ENCODE measurements at regions not wholly inside any gene's neighbourhood (a gene's known extent, or its start where the extent isn't known, plus 50 kb on each side); places are given as distances from the start of the nearest gene placed in this dataset.

DNA sequence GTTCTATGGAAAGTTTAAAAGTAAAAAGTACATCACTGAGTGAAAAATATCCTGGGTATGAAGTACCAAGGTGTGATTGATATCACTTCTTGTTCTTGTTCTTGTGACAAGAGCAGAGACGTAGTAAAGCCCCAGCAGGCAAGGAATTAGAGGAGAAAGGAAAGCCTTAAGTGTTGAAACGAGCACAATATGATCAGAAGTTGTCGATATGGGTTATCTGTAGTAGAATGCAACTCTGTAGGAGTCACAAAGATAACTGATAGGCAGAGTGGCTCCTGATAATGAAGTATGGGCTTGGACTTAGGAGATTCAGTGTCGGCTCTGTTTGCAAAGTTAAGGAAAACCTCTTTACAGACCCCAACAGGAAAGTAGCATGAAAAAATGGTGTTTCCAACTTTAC, 1179.1 kb downstream of the DTWD2 start:
- Histone ChIP-seq H3K4me3 (ENCODE audit: low read length) (no peak overlapping the region), H3K4me1 (ENCODE audit: control insufficient read depth, low read length) (no peaks in the 10 kb centered on the region), H4K20me1 (ENCODE audit: control insufficient read depth, insufficient read depth, low read depth, low read length) (no peaks in the 10 kb centered on the region), H3K27me3 (ENCODE audit: control insufficient read depth, low read length) (no peaks in the 10 kb centered on the region), H3K36me3 (ENCODE audit: control insufficient read depth, low read length) (no peaks in the 10 kb centered on the region), H3K9me3 (ENCODE audit: control insufficient read depth, insufficient read depth, low read length) (no peaks in the 10 kb centered on the region), H3K4me2 (ENCODE audit: low read length) (no peak overlapping the region), H3K9me2 (replicated peaks; ENCODE audit: control insufficient read depth, low read length) (no peaks in the 10 kb centered on the region), H3F3A (ENCODE audit: control insufficient read depth, insufficient read depth) (no peaks in the 10 kb centered on the region), H3K27ac (ENCODE audit: low read depth, low read length) (no peak overlapping the region), H3K79me2 (ENCODE audit: control insufficient read depth, low read length) (no peaks in the 10 kb centered on the region)
- TF ChIP-seq, protein P1, sequence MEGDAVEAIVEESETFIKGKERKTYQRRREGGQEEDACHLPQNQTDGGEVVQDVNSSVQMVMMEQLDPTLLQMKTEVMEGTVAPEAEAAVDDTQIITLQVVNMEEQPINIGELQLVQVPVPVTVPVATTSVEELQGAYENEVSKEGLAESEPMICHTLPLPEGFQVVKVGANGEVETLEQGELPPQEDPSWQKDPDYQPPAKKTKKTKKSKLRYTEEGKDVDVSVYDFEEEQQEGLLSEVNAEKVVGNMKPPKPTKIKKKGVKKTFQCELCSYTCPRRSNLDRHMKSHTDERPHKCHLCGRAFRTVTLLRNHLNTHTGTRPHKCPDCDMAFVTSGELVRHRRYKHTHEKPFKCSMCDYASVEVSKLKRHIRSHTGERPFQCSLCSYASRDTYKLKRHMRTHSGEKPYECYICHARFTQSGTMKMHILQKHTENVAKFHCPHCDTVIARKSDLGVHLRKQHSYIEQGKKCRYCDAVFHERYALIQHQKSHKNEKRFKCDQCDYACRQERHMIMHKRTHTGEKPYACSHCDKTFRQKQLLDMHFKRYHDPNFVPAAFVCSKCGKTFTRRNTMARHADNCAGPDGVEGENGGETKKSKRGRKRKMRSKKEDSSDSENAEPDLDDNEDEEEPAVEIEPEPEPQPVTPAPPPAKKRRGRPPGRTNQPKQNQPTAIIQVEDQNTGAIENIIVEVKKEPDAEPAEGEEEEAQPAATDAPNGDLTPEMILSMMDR (IDR thresholded peaks at IDR 0.05; ENCODE audit: low read depth, low read length, poor library complexity, severe bottlenecking) = no peak
- no peak for TF ChIP-seq EZH2phosphoT487 (IDR thresholded peaks at IDR 0.05; ENCODE audit: borderline replicate concordance, low read length)

DNA sequence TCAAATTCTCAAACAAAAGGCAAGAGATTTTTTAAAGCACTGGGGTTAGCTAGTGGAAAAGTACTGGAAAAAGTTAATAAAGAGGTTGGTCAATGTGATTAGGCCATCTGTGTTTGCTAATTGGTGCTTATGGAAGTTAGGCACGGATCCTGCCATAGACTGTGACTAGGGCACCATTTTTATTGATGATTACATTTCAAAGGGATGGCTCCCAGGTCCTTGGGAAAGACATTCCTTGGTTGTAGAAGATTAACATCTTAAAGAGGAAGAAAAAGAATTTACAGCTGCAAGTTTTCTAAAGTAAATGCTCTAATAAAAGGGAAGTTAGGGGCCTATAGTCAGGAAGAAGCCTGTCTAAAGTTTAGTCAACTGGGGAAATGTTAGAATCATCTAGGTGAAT, 1183.3 kb downstream of the DTWD2 start:
- H3K9me3 ChIP-seq (ENCODE audit: control insufficient read depth, insufficient read depth, low read length) = no peaks in the 10 kb centered on the region
- H3K79me2 ChIP-seq (ENCODE audit: control insufficient read depth, low read length) = no peaks in the 10 kb centered on the region
- H4K20me1 ChIP-seq (ENCODE audit: control insufficient read depth, insufficient read depth, low read depth, low read length) = no peaks in the 10 kb centered on the region
- TF ChIP-seq, protein P1 (IDR thresholded peaks at IDR 0.05; ENCODE audit: low read depth, low read length, poor library complexity, severe bottlenecking) = no peak
- TF ChIP-seq EZH2phosphoT487 (IDR thresholded peaks at IDR 0.05; ENCODE audit: borderline replicate concordance, low read length) = no peak
- no peaks in the 10 kb centered on the region for H3F3A ChIP-seq (ENCODE audit: control insufficient read depth, insufficient read depth)
- H3K4me3 ChIP-seq (ENCODE audit: low read length) = no peak overlapping the region
- H3K4me1 ChIP-seq (ENCODE audit: control insufficient read depth, low read length) = no peaks in the 10 kb centered on the region
- H3K36me3 ChIP-seq (ENCODE audit: control insufficient read depth, low read length) = no peaks in the 10 kb centered on the region
- no peaks in the 10 kb centered on the region; the same call in 1 of the 2 replicates for H3K9me2 ChIP-seq (replicated peaks; ENCODE audit: control insufficient read depth, low read length)
- no peaks in the 10 kb centered on the region for H3K27me3 ChIP-seq (ENCODE audit: control insufficient read depth, low read length)
- no peak overlapping the region for H3K4me2 ChIP-seq (ENCODE audit: low read length)
- H3K27ac ChIP-seq (ENCODE audit: low read depth, low read length) = no peak overlapping the region

DNA sequence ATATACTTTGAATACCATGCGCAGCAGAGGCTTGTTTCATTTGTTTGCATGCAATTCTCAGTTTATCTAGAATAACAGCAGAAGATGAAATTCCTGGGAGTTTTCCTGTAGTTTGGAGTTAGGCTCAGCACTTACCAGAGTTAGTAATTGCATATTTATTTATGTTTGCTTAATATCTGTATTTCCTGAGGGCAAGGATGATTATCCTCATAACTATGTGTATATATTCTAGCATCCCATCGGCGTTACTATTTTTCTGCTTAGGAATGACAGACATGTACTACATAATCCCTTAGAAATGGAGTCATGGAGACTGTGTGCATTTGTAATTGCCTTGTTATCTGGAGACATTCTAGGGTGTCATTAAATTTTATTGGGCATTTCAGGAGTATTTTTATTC, 1184.8 kb downstream of the DTWD2 start:
- TF ChIP-seq, protein P1 (IDR thresholded peaks at IDR 0.05; ENCODE audit: low read depth, low read length, poor library complexity, severe bottlenecking) = no peak
- no peak for TF ChIP-seq EZH2phosphoT487 (IDR thresholded peaks at IDR 0.05; ENCODE audit: borderline replicate concordance, low read length)
- Histone ChIP-seq H3K4me2 (ENCODE audit: low read length) (no peak overlapping the region), H3K9me3 (ENCODE audit: control insufficient read depth, insufficient read depth, low read length) (no peaks in the 10 kb centered on the region), H3K36me3 (ENCODE audit: control insufficient read depth, low read length) (no peaks in the 10 kb centered on the region), H3K4me1 (ENCODE audit: control insufficient read depth, low read length) (no peaks in the 10 kb centered on the region), H3K79me2 (ENCODE audit: control insufficient read depth, low read length) (no peaks in the 10 kb centered on the region), H3K27me3 (ENCODE audit: control insufficient read depth, low read length) (no peaks in the 10 kb centered on the region), H4K20me1 (ENCODE audit: control insufficient read depth, insufficient read depth, low read depth, low read length) (no peaks in the 10 kb centered on the region), H3F3A (ENCODE audit: control insufficient read depth, insufficient read depth) (no peaks in the 10 kb centered on the region), H3K27ac (ENCODE audit: low read depth, low read length) (no peak overlapping the region), H3K4me3 (ENCODE audit: low read length) (no peak overlapping the region), H3K9me2 (replicated peaks; ENCODE audit: control insufficient read depth, low read length) (no peaks in the 10 kb centered on the region; the same call in 1 of the 2 replicates)

DNA sequence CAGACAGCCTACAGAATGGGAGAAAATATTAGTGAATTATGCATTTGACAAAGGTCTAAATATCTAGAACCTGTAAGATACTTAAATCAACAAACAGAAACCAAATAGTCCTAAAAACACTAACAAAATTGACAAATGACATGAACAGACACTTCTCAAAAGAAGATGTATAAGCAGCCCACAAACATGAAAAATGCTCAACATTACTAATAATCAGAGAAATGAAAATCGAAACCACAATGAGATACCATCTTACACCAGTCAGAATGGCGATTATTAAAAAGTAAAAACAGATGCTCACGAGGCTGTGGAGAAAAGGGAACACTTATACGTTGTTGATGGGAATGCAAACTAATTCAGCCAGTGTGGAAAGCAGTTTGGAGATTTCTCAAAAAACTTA, 1186.8 kb downstream of the DTWD2 start:
- H3K36me3 ChIP-seq (ENCODE audit: control insufficient read depth, low read length) = no peaks in the 10 kb centered on the region
- H3K9me3 ChIP-seq (ENCODE audit: control insufficient read depth, insufficient read depth, low read length) = no peaks in the 10 kb centered on the region
- no peaks in the 10 kb centered on the region for H3F3A ChIP-seq (ENCODE audit: control insufficient read depth, insufficient read depth)
- H3K4me1 ChIP-seq (ENCODE audit: control insufficient read depth, low read length) = no peaks in the 10 kb centered on the region
- no peak overlapping the region for H3K4me2 ChIP-seq (ENCODE audit: low read length)
- no peak for TF ChIP-seq EZH2phosphoT487 (IDR thresholded peaks at IDR 0.05; ENCODE audit: borderline replicate concordance, low read length)
- TF ChIP-seq, protein P1 (IDR thresholded peaks at IDR 0.05; ENCODE audit: low read depth, low read length, poor library complexity, severe bottlenecking) = no peak
- H3K27ac ChIP-seq (ENCODE audit: low read depth, low read length) = no peak overlapping the region
- no peaks in the 10 kb centered on the region for H4K20me1 ChIP-seq (ENCODE audit: control insufficient read depth, insufficient read depth, low read depth, low read length)
- H3K79me2 ChIP-seq (ENCODE audit: control insufficient read depth, low read length) = no peaks in the 10 kb centered on the region
- no peak overlapping the region for H3K4me3 ChIP-seq (ENCODE audit: low read length)
- no peaks in the 10 kb centered on the region; the same call in 1 of the 2 replicates for H3K9me2 ChIP-seq (replicated peaks; ENCODE audit: control insufficient read depth, low read length)
- H3K27me3 ChIP-seq (ENCODE audit: control insufficient read depth, low read length) = no peaks in the 10 kb centered on the region
